H9 (cell line): ENCODE measurements at regions not wholly inside any gene's neighbourhood (a gene's known extent, or its start where the extent isn't known, plus 50 kb on each side); places are given as distances from the start of the nearest gene placed in this dataset.

Experiments
- DNase-seq: peaks from one replicate; pipeline ENCODE4 v3.0.0-alpha.2; 2017
- H2AFZ ChIP-seq: one replicate; pipeline ENCODE4 v1.6.1; 2013; ENCODE audit warnings: mild to moderate bottlenecking, low read length, control low read depth, moderate library complexity
- H2AK5ac ChIP-seq: 2 replicates; pipeline ENCODE4 v1.6.1; 2013; ENCODE audit warnings: low read length, control low read depth, mixed read lengths; ENCODE audit not compliant: insufficient read length
- H2BK120ac ChIP-seq: one replicate; pipeline ENCODE4 v1.6.1; 2013; ENCODE audit warnings: low read depth, mild to moderate bottlenecking, low read length, control low read depth, inconsistent platforms; ENCODE audit not compliant: poor library complexity, severe bottlenecking
- H2BK12ac ChIP-seq: 2 replicates; pipeline ENCODE4 v1.6.1; 2013; ENCODE audit warnings: low read length, control low read depth, mixed read lengths, low read depth; ENCODE audit not compliant: insufficient read length
- H2BK15ac ChIP-seq: 2 replicates; pipeline ENCODE4 v1.6.1; 2013; ENCODE audit warnings: low read depth, low read length, control low read depth
- H2BK20ac ChIP-seq: one replicate; pipeline ENCODE4 v1.6.1; 2013; ENCODE audit warnings: low read depth, mild to moderate bottlenecking, low read length, control low read depth, inconsistent platforms; ENCODE audit not compliant: poor library complexity, severe bottlenecking
- H2BK5ac ChIP-seq: 2 replicates; pipeline ENCODE4 v1.6.1; 2013; ENCODE audit warnings: low read length, control low read depth, mixed read lengths; ENCODE audit not compliant: insufficient read length
- H3K14ac ChIP-seq: 2 replicates; pipeline ENCODE4 v1.6.1; 2013; ENCODE audit warnings: low read length, control low read depth; ENCODE audit not compliant: insufficient read depth
- H3K18ac ChIP-seq: 2 replicates; pipeline ENCODE4 v1.6.1; 2013; ENCODE audit warnings: low read depth, mild to moderate bottlenecking, mixed read lengths, low read length, control low read depth; ENCODE audit not compliant: insufficient read length
- H3K23ac ChIP-seq: 2 replicates; pipeline ENCODE4 v1.6.1; 2013; ENCODE audit warnings: low read length, control low read depth, mixed read lengths, low read depth; ENCODE audit not compliant: insufficient read length
- H3K23me2 ChIP-seq: 2 replicates; pipeline ENCODE4 v1.6.1; 2013; ENCODE audit warnings: low read depth, mild to moderate bottlenecking, mixed read lengths, low read length, control low read depth; ENCODE audit not compliant: insufficient read length, poor library complexity, severe bottlenecking
- H3K27ac ChIP-seq: 2 replicates; pipeline ENCODE4 v1.5.1; 2013; ENCODE audit warnings: low read length, control low read depth, mixed read lengths, low read depth; ENCODE audit not compliant: insufficient read length
- H3K27me3 ChIP-seq: 2 replicates; pipeline ENCODE4 v1.6.1; 2013; ENCODE audit warnings: low read length, control low read depth, inconsistent platforms; ENCODE audit not compliant: insufficient read depth
- H3K4ac ChIP-seq: 2 replicates; pipeline ENCODE4 v1.6.1; 2013; ENCODE audit warnings: low read depth, mild to moderate bottlenecking, control low read depth, inconsistent platforms, low read length, moderate library complexity
- H3K4me1 ChIP-seq: 2 replicates; pipeline ENCODE4 v1.6.1; 2013; ENCODE audit warnings: low read length, control low read depth, inconsistent platforms; ENCODE audit not compliant: insufficient read depth
- H3K4me2 ChIP-seq: 2 replicates; pipeline ENCODE4 v1.6.1; 2013; ENCODE audit warnings: low read length, control low read depth, mixed read lengths; ENCODE audit not compliant: insufficient read length, insufficient read depth
- H3K56ac ChIP-seq: 2 replicates; pipeline ENCODE4 v1.6.1; 2013; ENCODE audit warnings: low read depth, mild to moderate bottlenecking, mixed read lengths, low read length, control low read depth; ENCODE audit not compliant: insufficient read length
- H3K79me1 ChIP-seq: 2 replicates; pipeline ENCODE4 v1.6.1; 2013; ENCODE audit warnings: low read depth, mild to moderate bottlenecking, moderate library complexity, low read length, control low read depth, inconsistent platforms; ENCODE audit not compliant: insufficient read depth, poor library complexity, severe bottlenecking
- H3K79me2 ChIP-seq: 2 replicates; pipeline ENCODE4 v1.6.1; 2013; ENCODE audit warnings: low read length, control low read depth, inconsistent platforms; ENCODE audit not compliant: insufficient read depth
- H3K9ac ChIP-seq: 2 replicates; pipeline ENCODE4 v1.6.1; 2013; ENCODE audit warnings: low read length, control low read depth, mixed read lengths; ENCODE audit not compliant: insufficient read length; ENCODE audit errors: extremely low read depth
- H3K9me3 ChIP-seq: one replicate; pipeline ENCODE4 v1.6.1; 2013; ENCODE audit warnings: low read depth, low read length, inconsistent platforms; ENCODE audit not compliant: control insufficient read depth
- H3T11ph ChIP-seq: one replicate; pipeline ENCODE4 v1.6.1; 2013; ENCODE audit warnings: mild to moderate bottlenecking, low read length, control low read depth, inconsistent platforms
- H4K20me1 ChIP-seq: one replicate; pipeline ENCODE4 v1.6.1; 2013; ENCODE audit not compliant: control insufficient read depth, insufficient read length, insufficient read depth
- H4K5ac ChIP-seq: 2 replicates; pipeline ENCODE4 v1.6.1; 2013; ENCODE audit warnings: low read depth, mild to moderate bottlenecking, mixed read lengths, low read length, control low read depth; ENCODE audit not compliant: insufficient read length
- H4K8ac ChIP-seq: replicated peaks from 2 replicates; pipeline ENCODE4 v1.6.1; 2013; ENCODE audit warnings: low read length, control low read depth, mixed read lengths, low read depth; ENCODE audit not compliant: insufficient read length
- H4K91ac ChIP-seq: 2 replicates; pipeline ENCODE4 v1.6.1; 2013; ENCODE audit warnings: low read depth, mild to moderate bottlenecking, moderate library complexity, mixed read lengths, low read length, control low read depth; ENCODE audit not compliant: insufficient read length
- H3K27ac Mint-ChIP-seq, 3 experiments: 2 replicates in 2 of 3; 3 replicates in 1 of 3; pipeline ENCODE4 v1.8.0; 2020 to 2021; ENCODE audit warnings: mixed read lengths in 3 of 3, mild to moderate bottlenecking in 1 of 3, moderate library complexity in 1 of 3
- H3K27me3 Mint-ChIP-seq: 2 replicates; pipeline ENCODE4 v1.8.0; 2021; ENCODE audit warnings: low read depth, mild to moderate bottlenecking, moderate library complexity, mixed read lengths
- H3K36me3 Mint-ChIP-seq, 3 experiments: 2 replicates in 2 of 3; 3 replicates in 1 of 3; pipeline ENCODE4 v1.8.0; 2020 to 2021; ENCODE audit warnings: low read depth in 3 of 3, mixed read lengths in 3 of 3; ENCODE audit not compliant: insufficient read depth in 1 of 3
- H3K4me1 Mint-ChIP-seq, 2 experiments: 2 replicates each; pipeline ENCODE4 v1.8.0; 2020; ENCODE audit warnings: mixed read lengths in 2 of 2
- H3K4me3 Mint-ChIP-seq, 2 experiments: 2 replicates in 1 of 2; 3 replicates in 1 of 2; pipeline ENCODE4 v1.8.0; 2020 to 2021; ENCODE audit warnings: mild to moderate bottlenecking in 2 of 2, mixed read lengths in 2 of 2, moderate library complexity in 1 of 2
- H3K9me3 Mint-ChIP-seq, 2 experiments: 2 replicates in 1 of 2; 3 replicates in 1 of 2; pipeline ENCODE4 v1.8.0; 2020; ENCODE audit warnings: mild to moderate bottlenecking in 2 of 2, mixed read lengths in 2 of 2, moderate library complexity in 1 of 2
- CTCF ChIP-seq: fragments of 200-600 bp; sonication (generic); conservative IDR thresholded peaks from 3 replicates; pipeline ENCODE4 v1.8.0; 2021; ENCODE audit warnings: antibody characterized with exemption, mild to moderate bottlenecking
- WGBS: extraction: QIAGEN DNeasy Blood & Tissue Kit; methylation state at CpG from one replicate; pipeline ENCODE4 v1.1.7; 2013; ENCODE audit warnings: missing lambda C conversion rate, low lambda C conversion rate, mixed read lengths; ENCODE audit not compliant: insufficient read length; ENCODE audit errors: extremely low coverage; 5-methylcytosine and 5-hydroxymethylcytosine counted together

DNA sequence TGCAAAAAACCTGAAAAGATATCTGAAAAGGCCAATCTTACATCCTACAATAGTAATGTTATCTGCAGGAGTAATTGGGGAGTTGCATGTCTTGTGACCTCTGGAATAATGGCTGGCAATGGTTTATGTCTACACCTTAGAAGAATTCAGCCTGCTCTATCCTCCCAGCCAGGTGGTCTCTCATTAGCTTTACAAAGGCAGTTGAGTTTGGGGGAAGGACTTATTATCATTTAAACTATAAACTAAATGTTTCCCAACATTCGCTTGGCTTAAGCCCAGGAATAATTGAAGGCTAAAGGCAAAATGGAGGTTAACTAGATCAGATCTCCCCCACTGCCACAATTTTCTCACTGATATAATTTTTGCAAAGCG lies 158.4 kb upstream of the SFSWAP start:
- no peaks in the 10 kb centered on the region for H3K79me1 ChIP-seq
- no peaks in the 10 kb centered on the region for H4K20me1 ChIP-seq
- no peaks in the 10 kb centered on the region for H3K9me3 ChIP-seq
- no peak overlapping the region for H2BK20ac ChIP-seq
- no peak overlapping the region for H2BK120ac ChIP-seq
- H3K79me2 ChIP-seq: no peaks in the 10 kb centered on the region
- H3K56ac ChIP-seq: no peak overlapping the region
- H3K18ac ChIP-seq: no peak overlapping the region
- no peak overlapping the region for H4K5ac ChIP-seq
- no peak overlapping the region for H4K8ac ChIP-seq
- H3K36me3 Mint-ChIP-seq: no peaks in the 10 kb centered on the region
- no peak overlapping the region for H3K23ac ChIP-seq
- H4K91ac ChIP-seq: no peak overlapping the region
- no peak overlapping the region for H3T11ph ChIP-seq
- no peak overlapping the region for H3K4me2 ChIP-seq
- H3K27ac ChIP-seq: no peak overlapping the region
- DNase-seq: no peak
- H3K27me3 ChIP-seq: no peaks in the 10 kb centered on the region
- H2BK15ac ChIP-seq: no peak overlapping the region
- TF ChIP-seq CTCF: no peak
- H3K4ac ChIP-seq: no peak overlapping the region
- WGBS: no CpG with 5 or more reads among the region's 2 CpGs
- no peak overlapping the region for H2BK12ac ChIP-seq
- no peaks in the 10 kb centered on the region for H3K23me2 ChIP-seq
- peaks cover 23 to 33% of the 10 kb centered on the region in 2 experiments for H3K4me1 Mint-ChIP-seq
- H3K4me1 ChIP-seq: peaks cover 13% of the 10 kb centered on the region; the same call in 1 of the 2 replicates
- no peaks in the 10 kb centered on the region; a peak in 1 of 5 replicates for H3K9me3 Mint-ChIP-seq
- no peak overlapping the region for H2AFZ ChIP-seq
- H3K27ac Mint-ChIP-seq: peak overlapping the region in 1 of 3 experiments; percentile 66; a peak in 3 of 7 replicates
- no peak overlapping the region for H3K14ac ChIP-seq
- no peak overlapping the region for H2BK5ac ChIP-seq
- H2AK5ac ChIP-seq: no peak overlapping the region
- no peak overlapping the region for H3K4me3 Mint-ChIP-seq
- no peaks in the 10 kb centered on the region; the same call in none of the 2 replicates for H3K27me3 Mint-ChIP-seq
- H3K9ac ChIP-seq: no peak overlapping the region
